ENCODE measurements at regions not wholly inside any gene's neighbourhood (a gene's known extent, or its start where the extent isn't known, plus 50 kb on each side); places are given as distances from the start of the nearest gene placed in this dataset.
"Not testable (repeated sequence)": the region's sequence is repeated elsewhere in the genome, so short reads cannot be mapped to it uniquely, and the experiment has no call there.

DNA sequence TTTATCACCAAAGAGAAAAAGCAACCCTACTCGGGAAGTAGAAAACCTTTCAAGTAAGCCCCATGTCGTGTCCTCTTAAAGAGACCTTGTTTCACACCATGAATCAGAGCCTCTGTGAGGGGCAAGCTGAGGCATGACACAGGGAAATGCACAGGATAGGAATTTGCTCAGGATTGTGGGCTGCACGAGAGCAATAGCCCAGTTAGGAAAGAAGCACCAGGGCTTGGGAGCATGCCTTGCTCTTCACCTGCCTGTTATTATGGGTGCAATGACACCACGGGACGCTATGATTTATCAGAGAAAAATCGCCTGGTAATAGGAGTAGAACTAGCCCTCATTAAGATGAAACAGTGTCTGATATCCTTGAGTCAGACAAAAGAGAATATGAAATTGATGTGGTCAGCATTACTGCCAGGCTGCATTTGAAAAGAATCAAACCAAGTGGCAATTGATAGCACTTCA is 562.9 kb upstream of the NRP1 start:
- no peak for DNase-seq

DNA sequence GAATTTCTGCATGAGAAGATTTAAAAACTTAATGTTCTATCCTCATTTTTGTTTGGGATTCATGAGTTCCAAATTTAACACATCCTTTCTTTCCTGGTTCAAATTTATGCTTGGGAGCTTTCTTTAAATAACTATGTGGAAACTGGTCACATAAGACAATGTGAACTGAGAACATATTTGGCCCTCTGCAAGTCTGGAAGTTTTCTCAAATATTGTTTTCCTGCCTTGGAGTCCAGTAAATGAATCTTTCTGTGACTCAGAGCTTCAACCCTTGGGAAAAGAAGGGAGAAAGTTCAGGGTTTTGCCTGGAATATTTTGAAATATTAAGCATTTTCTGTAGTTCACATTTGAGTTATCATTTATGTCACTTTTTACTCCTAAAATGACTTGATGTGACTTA is 559.0 kb upstream of the NRP1 start:
- no peak for DNase-seq

DNA sequence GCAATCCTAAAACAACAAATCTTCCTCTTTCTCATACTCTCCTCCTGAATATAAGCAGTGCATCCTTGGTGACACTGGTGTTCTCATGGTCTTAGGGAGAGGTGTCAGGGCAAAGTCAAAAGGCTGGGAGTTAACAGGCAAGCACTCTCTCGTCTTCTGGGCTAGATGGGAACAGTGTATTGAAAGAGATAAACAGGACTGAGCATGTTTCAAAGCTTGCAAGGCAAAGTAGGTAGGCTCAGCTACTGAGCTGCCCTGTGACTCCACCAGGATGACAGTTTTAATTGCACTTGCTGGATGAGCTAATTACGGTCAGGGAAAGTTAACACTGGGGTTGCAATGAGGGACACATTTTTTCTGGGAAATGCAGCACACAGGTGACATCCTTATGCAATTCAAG is 554.9 kb upstream of the NRP1 start:
- DNase-seq, result no peak

DNA sequence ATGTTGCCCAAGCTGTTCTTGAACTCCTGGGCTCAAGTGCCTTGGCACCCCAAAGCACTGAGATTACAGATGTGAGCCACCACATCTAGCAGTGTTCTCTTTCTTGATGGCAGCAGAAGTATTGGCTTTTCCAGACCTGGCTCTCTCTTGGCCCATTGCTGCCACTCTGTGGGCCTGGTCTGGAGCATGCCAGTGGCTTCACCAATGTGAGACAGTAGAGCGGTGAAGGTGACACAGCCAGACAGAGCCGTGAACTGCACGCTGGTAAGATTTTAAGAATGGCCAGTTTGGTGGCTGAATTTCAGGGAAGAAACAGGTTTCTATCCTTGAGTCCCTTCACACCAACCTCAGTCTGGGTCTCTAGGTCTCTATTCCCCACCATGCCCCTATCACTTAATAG is 552.7 kb upstream of the NRP1 start:
- no peak for DNase-seq

DNA sequence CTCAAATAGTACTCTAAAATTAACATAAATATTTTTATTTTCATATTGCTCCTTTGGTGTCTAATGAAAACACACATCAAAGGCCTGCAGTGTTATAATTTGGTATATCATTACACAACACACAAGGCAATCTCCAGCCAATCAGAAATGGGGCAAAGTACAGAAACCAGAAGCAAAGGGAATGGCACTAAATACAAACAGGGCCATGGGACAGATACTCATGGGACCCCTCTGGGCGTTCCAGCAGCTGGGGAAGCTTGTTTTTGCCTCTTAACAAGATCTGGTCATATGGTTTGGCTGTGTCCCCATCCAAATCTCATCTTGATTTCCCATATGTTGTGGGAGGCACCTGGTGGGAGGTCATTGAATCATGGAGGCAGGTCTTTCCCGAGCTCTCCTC is 551.8 kb upstream of the NRP1 start:
- DNase-seq, result no peak

DNA sequence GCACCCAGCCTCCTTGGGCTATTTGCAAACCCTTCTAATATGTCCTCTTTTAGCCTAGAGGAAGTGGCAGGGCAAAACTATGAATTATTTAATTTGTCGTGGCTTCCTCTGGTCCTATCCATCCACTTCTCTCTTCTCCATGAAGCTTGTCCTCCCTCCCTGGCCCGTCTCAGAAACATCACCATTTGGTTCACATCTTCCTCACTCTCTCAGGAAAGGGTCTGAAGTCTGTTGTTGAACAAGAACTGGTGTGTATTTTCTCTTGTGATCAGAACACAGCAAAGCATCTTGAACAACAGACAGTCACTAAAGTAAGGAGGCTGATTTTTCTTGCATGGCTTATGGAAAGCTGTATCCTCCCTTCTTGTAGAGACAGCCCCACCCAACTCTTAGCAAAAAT is 550.1 kb upstream of the NRP1 start:
- no peak for DNase-seq

DNA sequence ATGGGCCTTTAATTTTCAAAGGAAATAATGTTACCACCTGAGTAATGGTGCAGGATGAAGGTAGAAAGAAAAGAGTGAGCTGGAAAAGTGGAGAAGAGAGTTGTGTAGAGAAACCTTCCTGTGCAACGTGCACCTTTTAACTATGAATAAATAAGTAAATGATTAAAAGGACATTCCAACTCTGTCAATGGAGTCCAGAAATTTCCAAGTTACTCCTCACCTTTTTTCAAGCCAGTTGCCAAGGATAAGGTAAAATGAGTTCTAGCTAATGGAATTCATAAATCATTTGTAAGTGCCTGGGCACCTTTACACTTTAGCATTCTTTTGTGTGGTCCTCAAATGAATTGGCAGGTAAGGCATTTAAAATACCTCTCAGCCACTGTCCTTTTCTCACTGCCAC is 549.4 kb upstream of the NRP1 start:
- no peak for DNase-seq

DNA sequence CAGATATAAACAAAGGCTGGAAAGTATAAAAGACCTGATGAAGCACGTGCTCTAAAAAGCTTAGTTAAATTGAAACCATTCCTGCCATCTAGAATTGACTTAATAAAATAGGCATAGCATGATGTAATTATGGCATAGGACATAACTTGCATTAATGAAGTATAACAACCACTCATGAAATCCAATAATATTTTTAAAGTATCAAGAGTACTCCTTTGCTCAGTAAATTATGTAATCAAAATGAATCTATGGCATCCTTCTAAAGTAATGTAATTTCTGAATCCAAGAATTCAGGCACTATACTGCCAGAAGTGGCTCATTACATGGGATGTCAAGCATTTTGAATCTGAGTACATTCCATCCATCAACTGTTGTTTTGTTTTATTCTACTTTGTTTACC is 548.5 kb upstream of the NRP1 start:
- DNase-seq, result no peak

DNA sequence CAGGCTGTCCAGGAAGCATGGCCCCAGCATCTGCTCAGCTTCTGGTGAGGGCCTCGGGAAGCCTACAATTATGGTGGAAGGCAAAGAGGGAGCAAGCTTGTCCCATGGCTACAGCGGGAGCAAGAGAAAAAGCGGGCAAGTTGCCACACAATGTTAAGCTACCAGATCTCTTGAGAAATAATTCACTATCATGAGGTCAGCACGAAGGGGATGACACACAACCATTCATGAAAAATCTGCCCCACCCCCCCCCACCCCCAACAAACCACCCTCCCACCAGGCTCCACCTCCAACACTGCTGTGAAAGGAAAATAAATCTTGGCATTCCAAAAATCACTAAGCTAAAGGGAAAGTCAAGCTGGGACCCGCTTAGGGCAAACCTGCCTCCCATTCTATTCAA is 545.8 kb upstream of the NRP1 start:
- no peak for DNase-seq

DNA sequence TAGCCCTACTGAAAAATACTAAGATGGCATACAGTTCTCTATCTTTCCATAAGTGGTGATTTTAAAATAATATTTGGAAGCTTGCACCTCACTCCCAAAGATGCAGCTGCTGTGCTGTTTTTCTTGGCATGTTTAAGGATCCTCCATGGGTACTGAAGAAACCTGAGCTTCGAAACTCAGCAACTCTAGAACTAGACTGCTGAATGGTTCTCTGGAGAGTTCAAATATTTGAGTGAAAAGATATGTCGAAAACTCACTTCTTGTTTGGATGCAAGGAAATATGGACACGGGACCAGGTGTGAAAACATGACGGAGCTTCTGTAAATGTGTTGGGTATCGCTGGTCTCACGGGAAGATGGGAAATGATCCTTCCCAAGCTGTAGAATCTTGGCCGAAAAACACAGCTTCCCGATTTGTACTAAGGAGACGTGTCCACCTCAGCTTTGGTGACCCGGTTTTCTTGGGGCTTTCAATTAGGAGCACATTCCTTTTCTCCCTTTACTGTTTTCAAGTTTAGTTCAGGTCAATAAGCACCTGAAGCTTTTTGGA is 543.8 kb upstream of the NRP1 start:
- no peak for DNase-seq

DNA sequence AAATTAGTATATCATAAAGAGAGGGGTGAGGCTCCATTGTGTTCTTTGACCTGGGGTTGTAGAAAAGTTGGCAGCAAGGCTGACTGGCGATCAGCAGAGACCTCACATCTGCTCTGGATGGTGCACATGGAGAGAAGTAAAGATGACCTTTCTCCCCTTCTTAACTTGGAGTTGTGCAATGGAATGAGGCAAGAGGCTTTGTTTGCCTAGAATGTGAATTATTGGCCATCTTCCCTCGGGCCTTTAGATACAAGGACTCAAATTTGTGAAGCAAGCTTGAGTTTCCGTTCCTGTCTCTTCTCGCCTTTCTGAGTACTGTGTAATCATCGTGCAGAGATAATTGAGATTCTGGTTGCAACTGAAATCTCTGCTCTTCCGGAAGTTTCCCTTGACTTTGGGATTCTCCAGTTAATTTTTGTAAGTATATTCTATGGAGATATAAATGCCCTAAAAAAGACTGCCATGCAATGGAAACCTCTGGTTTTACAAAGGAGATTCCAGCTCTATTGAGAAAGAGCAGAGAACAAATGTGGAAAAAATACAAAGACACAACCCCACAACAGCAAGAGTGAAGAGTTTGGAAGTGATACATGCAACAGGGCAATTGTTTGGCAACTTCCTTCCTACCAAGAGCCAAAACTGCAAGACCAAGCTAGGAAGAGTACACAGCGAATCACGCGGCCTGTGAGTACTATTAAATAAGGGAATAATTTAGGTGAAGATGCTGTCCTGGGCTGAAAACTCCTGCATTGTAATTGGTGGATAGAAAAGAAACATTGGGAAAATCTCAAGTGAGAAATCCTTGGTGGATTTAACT is 542.3 kb upstream of the NRP1 start:
- DNase-seq, result no peak

DNA sequence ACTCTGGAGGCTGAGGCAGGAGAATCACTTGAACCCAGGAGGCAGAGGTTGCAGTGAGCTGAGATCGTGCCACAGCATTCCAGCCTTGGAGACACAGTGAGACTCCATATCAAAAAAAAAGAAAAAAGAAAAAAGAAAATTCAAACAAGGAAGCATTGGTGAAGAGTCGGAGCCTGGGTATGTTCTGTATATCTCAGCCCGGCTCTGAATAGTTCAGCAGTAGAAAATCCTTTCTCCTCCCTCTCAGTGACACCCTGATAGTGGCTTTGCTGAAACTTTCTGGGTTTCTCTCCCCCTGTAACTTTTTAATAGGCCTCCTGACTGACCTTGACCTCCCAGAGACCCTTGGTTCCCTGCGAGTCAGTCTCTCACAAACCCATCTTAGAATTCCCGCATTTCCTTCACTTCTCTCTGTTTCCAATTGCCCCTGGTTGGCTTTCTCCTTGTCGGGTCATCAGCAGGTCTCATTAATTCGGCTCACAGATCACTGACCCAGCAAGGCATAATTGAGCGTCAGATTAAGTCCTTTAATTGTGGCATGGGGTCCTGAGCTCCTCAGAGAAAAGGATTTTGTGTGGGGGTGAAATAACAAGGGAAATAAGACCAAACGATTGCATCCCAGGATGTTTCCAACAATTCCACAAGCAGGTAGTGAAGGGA is 541.6 kb upstream of the NRP1 start:
- DNase-seq, result no peak

DNA sequence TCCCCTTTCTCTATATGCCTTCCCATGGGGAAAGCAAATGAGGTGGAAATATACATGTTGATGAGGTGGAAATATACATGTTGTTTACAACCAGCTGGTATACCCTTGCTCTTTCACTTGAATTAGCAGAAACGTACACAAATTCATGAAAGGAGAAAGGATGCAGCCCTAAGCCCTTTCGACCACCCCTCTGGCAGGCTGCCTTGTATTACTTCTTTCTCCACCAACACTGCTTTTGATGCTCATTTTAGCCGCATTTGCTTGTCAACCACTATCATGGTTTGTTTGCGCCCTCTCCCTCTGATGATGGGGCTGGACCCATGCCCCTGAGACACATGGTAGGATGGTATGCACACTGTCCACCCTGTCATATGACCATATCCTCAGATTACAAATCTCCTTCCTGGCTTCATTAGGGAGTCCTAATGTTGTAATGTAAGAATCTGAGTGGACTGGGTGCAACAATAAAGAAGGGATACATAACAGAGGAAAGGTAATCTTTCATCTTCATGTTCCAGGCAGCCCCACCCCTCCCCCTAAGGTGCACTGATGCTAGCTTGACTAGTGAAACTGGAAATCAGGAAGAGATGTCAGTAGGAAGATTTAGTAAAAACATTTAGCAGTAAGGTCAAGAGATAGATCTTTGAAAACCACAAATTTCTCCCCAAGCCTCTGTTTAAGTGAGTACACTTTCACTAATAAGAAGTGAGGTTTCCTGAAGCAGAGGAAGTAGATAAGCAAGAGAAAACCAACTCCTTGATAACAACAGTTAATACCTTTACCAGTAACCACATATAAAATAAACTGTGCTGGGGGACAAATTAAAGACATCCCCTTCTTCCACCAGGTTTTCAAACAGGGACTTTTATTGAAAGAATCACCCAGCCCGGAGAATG is 536.8 kb upstream of the NRP1 start:
- no peak for DNase-seq

DNA sequence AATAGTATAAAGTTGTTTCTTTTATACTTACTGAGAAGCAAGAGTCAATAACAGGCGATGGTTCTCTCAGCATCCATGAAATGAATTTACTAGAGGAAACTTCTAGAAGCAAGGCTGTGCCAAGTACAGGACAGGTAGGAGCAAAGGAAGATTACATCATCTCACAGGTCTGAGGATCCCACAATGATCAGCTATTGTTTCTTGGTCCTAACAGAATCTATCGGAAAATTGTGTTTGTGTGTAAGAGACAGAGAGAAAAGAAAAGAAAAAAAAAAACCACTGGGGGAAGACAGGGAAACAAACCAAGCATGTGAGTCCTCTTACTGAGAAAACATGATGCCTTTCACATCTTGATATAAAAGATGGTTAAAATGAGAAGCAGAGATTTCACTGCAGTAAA is 535.0 kb upstream of the NRP1 start:
- no peak for DNase-seq

DNA sequence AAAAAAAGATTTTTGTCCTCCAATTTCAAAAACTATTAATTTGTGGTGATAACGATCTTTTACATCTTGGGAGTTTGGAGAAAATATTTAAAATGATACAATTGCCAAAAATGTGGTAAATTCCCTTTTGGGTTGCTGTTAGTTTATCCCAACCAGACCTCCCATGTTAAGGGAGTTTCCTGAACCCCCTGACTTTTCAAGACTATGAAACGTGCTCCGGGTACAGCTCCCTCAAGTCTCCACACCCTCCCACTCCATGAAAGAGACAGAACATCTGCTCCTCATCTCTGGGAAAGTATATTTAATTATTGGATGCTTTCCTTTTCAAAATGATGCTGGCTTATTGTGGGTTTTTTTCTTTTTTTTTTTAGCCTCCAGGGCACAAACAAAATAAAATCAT is 534.6 kb upstream of the NRP1 start:
- no peak for DNase-seq

DNA sequence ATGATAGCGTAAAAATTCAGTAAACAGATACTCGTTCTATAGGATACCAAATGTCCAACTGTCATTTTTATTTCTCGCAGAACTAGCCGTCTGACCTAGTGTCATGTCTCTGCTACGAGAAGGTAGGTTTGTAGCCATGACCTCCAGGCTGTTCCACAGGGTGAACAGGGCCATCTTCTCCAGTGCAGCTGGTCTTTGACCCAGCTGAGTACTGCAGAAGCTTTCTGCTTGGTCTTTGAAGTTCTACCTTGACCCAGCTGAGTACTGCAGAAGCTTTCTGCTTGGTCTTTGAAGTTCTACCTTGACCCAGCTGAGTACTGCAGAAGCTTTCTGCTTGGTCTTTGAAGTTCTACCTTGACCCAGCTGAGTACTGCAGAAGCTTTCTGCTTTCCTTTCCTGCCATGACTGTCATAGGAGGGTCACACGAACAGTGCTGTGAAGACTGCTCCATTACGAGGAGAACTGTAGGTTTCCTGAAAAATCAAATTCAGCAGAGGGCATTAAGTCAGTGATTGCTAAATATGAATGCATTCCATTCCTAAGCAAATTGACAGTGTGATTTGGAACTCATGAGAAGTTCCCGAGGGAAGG is 532.8 kb upstream of the NRP1 start:
- DNase-seq, result not testable (repeated sequence)

DNA sequence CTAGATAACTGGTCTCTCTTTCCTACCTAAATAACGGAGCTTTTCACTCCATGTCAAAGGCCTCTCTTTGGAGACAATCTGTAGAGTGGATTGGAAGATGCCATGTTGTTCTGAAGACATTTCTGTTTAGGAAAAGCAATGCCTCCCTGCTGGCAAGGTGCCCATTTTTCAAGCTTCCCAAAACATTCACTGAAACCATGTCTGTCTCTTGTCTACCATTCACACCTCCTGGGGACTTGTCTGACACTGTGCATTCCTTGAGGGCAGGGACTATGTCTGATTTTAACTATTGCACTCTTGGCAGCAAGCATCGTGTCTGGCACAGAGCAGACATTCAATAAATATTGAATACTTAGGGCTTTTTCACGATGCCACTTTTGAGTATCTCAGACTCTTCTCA is 528.9 kb upstream of the NRP1 start:
- no peak for DNase-seq

DNA sequence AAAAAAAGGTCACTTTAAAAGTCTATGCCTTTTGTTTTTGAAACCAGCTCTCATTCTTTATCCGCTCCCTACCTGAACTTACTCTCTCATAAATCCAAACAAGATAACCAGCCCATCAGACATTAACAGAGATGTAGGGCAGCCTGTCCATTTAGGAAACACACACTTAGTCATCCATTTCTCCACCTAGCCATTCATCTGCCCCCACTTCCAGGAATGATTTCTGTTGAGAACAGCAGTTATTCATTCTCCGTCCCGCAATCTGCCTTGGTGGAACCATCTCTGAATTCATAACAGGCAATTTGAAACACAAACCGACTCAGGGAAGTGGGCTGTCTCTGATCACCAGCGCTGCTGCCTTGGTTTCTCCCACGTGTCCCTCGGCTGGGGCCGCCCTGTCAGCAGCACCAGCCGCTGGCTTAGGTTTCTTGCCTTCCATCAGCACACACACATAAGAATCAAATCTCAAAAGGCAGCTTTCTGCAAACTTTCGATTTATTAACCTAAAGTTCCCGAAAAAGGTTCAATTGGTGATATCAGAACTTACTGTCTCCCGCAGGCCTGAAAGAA is 528.2 kb upstream of the NRP1 start:
- no peak for DNase-seq

DNA sequence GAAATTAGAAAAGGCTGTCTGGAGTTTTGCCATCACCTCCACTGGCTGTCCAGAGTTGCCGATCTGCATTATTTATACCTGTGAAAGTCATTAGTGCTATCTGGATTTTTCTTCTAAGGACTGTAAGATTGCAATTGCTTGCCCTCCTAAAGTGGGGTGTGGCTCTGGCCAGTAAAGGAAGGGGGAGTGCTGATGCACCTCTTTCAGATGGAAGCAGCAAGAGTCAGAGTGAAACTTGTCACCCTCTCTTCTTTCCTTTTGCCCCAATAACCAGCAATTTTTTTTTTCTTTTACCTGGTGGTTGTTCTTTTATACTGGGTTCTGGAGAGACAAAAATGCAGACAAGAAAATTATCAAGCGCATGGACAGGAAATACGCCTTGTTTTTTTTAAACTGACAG is 527.4 kb upstream of the NRP1 start:
- no peak for DNase-seq

DNA sequence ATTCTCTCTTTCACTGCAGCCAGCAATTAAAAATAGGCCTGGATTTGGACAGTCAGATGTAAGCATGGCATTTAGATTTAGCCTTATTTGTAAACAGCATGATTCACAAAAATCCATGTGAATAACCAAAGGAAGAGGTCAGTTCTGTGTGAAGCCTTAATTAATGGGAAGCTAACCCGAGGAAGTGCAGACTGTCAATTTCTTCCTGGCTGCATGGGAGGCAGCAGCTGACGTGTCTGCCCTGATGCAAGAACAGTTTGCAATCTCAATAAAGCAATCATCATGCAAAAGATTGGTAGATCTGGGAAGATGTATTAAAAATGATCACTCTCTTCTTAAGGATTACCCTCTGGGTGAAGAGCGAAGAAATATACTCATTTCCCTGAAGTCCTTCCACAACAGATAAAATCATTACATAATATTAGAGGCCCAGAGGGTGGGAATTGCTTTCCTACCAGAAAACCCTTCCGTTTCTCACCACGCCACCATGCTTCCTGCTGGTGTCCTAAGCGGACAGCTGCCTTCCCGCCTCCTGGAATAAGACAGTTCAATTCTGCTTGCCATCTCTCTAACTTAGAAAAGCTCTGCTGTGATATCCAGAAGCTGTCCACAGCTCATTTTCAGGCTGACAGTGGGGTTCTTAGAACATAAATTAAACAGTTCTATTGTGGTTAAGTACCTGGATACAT is 526.7 kb upstream of the NRP1 start:
- no peak for DNase-seq

DNA sequence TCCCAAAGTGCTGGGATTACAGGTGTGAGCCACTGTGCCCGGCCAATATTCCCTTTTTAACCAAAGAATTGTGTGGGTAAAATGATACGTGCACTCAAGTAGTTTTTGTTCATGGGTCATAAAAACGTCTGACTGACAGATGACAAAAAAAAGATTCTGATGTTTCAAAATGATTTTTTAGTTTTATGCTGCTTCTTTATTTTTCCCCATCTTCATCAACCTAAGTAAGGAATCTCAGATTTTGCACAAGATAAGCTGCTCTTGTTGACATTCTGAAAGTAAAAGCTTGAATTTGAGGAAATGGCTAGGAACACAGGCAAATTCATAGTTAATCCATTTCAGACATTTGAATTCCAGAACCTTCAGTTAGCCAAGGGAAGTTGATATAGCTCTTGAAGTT is 526.1 kb upstream of the NRP1 start:
- no peak for DNase-seq

All from stimulated activated naive CD4-positive, alpha-beta T cell (primary cell).